Hepatocyte (in vitro differentiated cells): ENCODE measurements at regions not wholly inside any gene's neighbourhood (a gene's known extent, or its start where the extent isn't known, plus 50 kb on each side); places are given as distances from the start of the nearest gene placed in this dataset.

Source experiments
- EZH2phosphoT487 ChIP-seq: fragments of 200-600 bp; sonication (generic); IDR thresholded peaks from one replicate; pipeline ENCODE4 v1.6.1; 2018; ENCODE audit warnings: antibody characterized with exemption, mild to moderate bottlenecking, low read depth, moderate library complexity; ENCODE audit not compliant: unreplicated experiment, severe bottlenecking
- TF ChIP-seq, protein P1 (sequence below): fragments of 200-600 bp; sonication (generic); IDR thresholded peaks from 2 replicates; pipeline ENCODE4 v1.5.1; 2016; ENCODE audit warnings: antibody characterized with exemption, mild to moderate bottlenecking; ENCODE audit not compliant: poor library complexity

DNA sequence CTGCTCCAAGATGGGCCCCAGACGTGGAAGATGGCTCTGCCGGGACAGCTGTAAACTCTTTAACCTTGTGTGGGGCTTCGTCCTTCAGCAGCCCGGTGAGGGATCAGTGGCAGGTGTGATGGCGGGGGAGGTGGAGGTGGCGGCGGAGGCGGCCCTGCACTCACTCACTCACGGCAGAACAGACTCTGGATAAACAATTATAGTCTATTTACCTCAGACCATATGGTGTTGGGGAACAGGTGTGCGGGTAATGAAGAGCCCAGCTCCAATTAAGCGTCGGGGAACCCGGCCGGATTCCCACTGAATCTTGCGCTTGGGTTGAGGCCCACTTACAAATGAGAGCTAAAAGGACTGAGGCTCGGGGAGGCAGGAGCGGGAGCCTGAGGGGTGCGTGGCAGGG lies 104.3 kb upstream of the SDK2 start:
- TF ChIP-seq, protein P1, sequence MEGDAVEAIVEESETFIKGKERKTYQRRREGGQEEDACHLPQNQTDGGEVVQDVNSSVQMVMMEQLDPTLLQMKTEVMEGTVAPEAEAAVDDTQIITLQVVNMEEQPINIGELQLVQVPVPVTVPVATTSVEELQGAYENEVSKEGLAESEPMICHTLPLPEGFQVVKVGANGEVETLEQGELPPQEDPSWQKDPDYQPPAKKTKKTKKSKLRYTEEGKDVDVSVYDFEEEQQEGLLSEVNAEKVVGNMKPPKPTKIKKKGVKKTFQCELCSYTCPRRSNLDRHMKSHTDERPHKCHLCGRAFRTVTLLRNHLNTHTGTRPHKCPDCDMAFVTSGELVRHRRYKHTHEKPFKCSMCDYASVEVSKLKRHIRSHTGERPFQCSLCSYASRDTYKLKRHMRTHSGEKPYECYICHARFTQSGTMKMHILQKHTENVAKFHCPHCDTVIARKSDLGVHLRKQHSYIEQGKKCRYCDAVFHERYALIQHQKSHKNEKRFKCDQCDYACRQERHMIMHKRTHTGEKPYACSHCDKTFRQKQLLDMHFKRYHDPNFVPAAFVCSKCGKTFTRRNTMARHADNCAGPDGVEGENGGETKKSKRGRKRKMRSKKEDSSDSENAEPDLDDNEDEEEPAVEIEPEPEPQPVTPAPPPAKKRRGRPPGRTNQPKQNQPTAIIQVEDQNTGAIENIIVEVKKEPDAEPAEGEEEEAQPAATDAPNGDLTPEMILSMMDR = no peak
- no peak for TF ChIP-seq EZH2phosphoT487
